ENCODE measurements at regions not wholly inside any gene's neighbourhood (a gene's known extent, or its start where the extent isn't known, plus 50 kb on each side); places are given as distances from the start of the nearest gene placed in this dataset.

GRCh38 chr2:175463589-175464310, 282.2 kb upstream of the ATP5MC3 start:
- DNase-seq (ENCODE audit: low read depth) = no peak

DNA sequence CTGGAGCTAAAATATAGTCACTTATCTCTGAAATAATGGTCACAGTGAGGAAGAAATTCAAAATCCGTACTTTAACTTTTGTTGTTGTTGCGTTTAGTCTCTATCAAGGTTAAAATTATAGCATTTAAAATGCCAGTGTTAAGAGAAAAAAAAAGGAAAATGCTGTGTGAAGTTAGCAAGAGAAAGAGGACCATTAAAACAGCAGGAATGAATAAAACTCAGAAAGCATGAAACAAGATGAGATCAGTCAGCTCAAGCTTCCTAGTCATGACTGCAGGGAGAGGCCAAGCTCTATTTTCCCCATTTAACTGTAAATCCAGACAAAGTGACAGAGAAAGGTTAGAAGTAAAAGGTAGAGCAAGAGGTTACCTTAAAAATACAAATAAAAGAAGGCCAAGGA, 281.7 kb upstream of the ATP5MC3 start:
- no peak for DNase-seq (ENCODE audit: low read depth)

- no peak for DNase-seq (ENCODE audit: low read depth)
Observed at GRCh38 chr2:175462246-175462645, 280.7 kb upstream of the ATP5MC3 start.

GRCh38 chr2:175461839-175462238, 280.3 kb upstream of the ATP5MC3 start:
- no peak for DNase-seq (ENCODE audit: low read depth)

GRCh38 chr2:175457895-175458448, 276.5 kb upstream of the ATP5MC3 start:
- DNase-seq (ENCODE audit: low read depth) = no peak

DNA sequence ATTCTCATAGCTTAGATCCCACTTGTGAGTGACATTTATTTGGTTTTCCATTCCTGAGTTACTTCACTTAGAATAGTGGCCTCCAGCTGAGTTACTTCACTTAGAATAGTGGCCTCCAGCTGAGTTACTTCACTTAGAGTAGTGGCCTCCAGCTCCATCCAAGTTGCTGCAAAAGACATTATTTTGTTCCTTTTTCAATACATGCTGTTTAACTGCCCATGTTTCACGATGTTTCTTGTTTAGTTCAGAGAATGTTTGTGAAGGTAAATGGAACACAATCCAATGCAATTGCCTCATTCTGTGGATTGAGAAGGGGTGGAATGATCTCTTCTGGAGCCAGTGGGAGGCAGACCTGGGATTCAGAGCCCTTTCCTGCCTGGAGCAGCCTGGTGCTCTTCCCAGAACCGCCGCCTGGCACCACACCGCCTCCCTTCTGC, 273.5 kb upstream of the ATP5MC3 start:
- no peak for DNase-seq (ENCODE audit: low read depth)

DNA sequence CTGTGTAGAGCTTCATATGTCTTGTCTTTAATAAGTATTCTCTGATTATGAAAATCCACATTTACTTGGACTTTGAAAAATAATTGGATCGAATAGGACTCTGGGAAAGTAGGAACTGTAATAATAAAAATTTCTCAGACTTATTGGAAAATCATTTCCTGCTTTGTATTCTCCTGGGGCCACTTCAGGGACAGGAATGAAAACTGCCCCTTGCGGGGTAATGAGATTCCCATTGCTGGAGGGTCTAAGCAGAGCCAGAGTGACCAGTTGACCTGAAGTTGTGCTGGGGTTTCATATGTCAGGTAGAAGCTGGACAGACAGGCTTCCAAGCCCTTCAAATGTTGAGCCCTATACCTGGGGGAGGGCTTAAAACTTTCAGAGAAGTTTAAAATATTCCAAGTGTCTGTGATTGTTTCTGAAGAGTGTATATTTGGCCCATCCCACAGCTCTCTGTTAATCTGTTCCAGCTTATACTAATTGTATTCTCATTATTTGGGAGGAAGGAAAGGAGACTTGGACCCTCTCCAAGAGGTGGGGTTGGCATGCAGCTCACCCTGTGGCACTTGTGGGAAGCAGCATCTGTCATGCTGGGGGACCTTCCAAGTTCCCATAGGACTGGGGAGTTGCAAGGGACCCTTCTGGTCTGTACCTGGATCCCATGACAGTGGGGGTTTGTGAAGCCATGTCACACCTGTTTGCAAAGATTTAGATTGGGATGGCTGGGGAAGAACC, 268.7 kb upstream of the ATP5MC3 start:
- DNase-seq (ENCODE audit: low read depth) = no peak

GRCh38 chr2:175449616-175450015, 268.1 kb upstream of the ATP5MC3 start:
- no peak for DNase-seq (ENCODE audit: low read depth)

DNA sequence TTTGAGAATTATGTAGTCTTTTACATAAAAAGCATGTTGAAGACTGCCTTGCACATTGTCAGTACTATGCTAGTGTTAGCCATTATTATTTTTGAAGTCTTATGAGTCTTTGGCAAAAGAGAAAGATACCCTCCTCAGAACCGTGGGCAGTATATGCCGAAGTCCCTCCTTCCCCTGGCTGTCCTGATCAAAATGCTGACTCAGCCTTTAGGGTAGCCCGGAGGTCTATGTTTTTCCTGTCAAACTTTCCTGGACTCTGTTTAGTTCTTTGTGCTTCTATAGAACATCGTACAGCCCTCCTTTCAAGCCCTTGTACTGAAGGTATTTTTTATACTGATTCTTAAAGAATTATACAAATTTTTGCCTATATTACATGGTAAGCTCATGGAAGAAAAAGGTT, 264.7 kb upstream of the ATP5MC3 start:
- DNase-seq (ENCODE audit: low read depth) = no peak

DNA sequence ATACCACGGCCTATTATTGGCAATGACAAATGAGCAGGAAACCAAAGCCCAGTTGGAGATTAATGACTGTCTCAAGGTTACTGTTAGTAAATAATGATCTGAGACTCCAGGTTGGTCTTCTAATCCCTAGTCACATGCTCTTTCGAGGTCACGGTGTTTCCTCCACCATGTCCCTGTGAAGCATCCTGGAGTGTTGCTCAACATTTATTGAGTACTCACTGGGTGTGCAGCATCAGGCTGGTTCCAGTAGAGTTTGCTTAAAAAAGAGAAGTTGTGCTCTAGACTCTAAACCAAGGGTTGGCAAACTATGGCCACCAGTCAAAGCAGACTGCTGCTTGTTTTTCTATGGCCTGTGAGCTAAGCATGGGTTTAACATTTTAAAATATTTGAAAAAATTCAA, 263.8 kb upstream of the ATP5MC3 start:
- DNase-seq (ENCODE audit: low read depth) = no peak

GRCh38 chr2:175442441-175442840, 260.9 kb upstream of the ATP5MC3 start:
- no peak for DNase-seq (ENCODE audit: low read depth)

DNA sequence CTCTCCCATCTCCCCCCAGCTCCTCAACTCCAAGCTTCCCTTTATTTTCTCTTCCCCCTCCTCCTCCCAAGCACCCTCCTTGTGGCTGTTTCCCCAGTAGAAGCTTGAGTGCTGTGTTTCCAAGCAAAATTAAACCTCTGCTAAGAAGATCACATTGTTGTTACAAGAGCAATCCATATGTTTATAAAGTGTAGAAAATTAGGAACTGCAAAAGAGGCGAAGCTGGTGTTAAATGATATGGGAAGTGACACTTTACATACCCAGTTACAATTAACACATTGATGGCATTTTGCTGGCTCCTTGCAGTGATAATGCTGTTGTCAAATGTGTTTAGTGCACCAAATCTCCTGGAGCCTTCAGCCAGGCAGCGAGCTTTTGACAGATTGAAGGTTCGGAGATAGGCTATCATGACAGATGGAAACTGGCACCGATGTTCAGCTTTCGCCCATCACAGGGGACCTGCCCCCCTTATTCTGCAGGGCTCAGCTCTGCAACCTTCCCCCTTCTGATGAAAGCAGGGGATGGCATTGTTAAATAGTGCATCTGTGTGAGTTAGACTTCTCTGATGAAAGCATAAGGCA, 259.8 kb upstream of the ATP5MC3 start:
- no peak for DNase-seq (ENCODE audit: low read depth)

DNA sequence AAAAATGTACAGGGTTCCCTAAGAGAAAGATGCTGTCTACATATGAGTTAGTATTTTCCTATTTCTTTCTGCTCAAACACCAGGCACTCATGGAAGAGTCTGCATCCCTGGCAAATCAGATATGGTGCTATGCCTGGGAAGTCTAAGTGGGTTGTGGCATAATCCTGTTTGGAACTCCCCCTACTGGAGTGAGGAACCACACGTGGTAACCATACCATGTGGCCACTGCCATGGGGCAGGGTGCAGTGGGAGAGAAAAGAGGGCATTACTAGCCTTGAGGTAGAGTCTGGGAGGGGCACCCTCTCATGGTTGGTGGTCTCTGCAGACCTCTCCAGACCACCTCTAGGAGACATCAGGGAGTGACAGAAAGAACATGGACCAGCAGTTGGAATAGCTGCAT, 257.9 kb upstream of the ATP5MC3 start:
- no peak for DNase-seq (ENCODE audit: low read depth)

DNA sequence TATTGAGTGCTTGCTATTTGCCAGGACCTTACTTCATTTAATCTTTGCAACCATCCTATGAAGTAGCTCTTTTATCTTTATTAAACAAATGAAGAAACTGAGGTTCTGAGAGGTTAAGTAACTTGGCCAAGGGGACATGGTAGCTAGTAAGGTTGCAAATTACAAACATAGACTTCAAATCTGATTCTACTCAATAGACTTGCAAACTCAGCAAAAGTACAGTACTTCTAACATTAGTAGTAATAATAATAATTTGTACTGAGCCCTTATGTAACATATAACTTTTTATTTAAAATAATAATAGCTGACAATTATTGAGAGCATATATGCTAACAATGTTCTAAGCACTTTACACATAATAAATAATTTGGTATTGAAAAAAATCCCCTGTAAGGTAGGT, 255.7 kb upstream of the ATP5MC3 start:
- DNase-seq (ENCODE audit: low read depth) = no peak

- DNase-seq (ENCODE audit: low read depth) = no peak
Observed at GRCh38 chr2:175436076-175436475, 254.6 kb upstream of the ATP5MC3 start.

GRCh38 chr2:175435012-175435411, 253.5 kb upstream of the ATP5MC3 start:
- no peak for DNase-seq (ENCODE audit: low read depth)

- no peak for DNase-seq (ENCODE audit: low read depth)
Observed at GRCh38 chr2:175432793-175433192, 251.3 kb upstream of the ATP5MC3 start.

- no peak for DNase-seq (ENCODE audit: low read depth)
Observed at GRCh38 chr2:175432021-175432420, 250.5 kb upstream of the ATP5MC3 start.

DNA sequence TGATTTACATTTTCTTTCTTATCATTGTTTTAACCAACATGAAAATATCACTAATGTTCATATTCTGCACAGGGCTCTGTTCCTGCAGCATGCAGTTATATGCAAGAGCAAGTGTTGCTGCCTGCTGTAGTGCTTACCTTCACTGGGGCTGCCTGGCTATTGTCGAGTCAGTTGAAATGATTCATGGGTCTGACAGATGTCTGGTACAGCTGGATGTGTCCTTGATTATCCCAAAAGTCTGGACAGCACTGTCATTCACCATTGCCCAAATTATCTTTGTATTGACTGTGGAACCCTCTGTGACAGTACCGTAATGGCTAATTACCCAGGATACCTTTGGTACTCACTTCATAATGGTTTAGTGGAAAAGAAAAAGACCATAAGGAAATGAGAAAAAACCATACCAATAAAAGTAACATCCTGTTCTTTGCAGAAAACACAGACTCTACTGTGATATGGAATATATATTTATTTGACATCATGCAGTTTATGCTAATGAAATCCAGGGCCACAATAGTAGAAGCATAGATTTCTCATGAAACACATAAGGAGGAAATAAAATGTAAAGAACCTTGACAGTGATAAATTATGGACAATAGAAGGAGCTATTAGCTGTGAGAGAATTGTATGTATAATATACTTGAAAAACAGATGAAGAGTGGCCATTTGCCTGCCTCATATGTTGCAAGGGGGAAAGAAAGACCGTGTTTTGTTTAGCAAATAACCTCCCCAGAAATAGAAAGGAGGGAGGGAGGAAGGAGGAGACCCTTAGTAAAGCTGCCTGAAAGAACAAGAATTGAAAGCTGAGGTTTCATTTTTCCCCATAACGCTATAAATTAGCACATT, 249.8 kb upstream of the ATP5MC3 start:
- no peak for DNase-seq (ENCODE audit: low read depth)

- no peak for DNase-seq (ENCODE audit: low read depth)
Observed at GRCh38 chr2:175430236-175430635, 248.7 kb upstream of the ATP5MC3 start.

GRCh38 chr2:175418224-175418835, 236.8 kb upstream of the ATP5MC3 start:
- no peak for DNase-seq (ENCODE audit: low read depth)
